NCI-H2081 treated with DMSO at 0.1 percent for 48 hours (cell line): ENCODE measurements at regions not wholly inside any gene's neighbourhood (a gene's known extent, or its start where the extent isn't known, plus 50 kb on each side); places are given as distances from the start of the nearest gene placed in this dataset.

ENCODE experiments used
- DNase-seq: peaks from one replicate; lab custom pipeline; 2025; lab: John Stamatoyannopoulos, UW

- DNase-seq, result no peak
Observed at GRCh38 chr12:107978201-107978600, 150.9 kb upstream of the WSCD2 start.

GRCh38 chr12:107978641-107979040 lies 150.4 kb upstream of the WSCD2 start:
- no peak for DNase-seq

GRCh38 chr12:107983756-107984472 lies 145.2 kb upstream of the WSCD2 start:
- DNase-seq, result no peak

- DNase-seq, result no peak
Observed at GRCh38 chr12:107984973-107985372, 144.1 kb upstream of the WSCD2 start.

- no peak for DNase-seq
Observed at GRCh38 chr12:107986183-107986582, 142.9 kb upstream of the WSCD2 start.

GRCh38 chr12:107990325-107990724 lies 138.8 kb upstream of the WSCD2 start:
- DNase-seq, result no peak

GRCh38 chr12:107992029-107992428 lies 137.1 kb upstream of the WSCD2 start:
- DNase-seq, result no peak

- DNase-seq, result no peak
Observed at GRCh38 chr12:107992870-107993451, 136.1 kb upstream of the WSCD2 start.

GRCh38 chr12:107998863-107999262 lies 130.2 kb upstream of the WSCD2 start:
- DNase-seq, result no peak

GRCh38 chr12:108000111-108000510 lies 129.0 kb upstream of the WSCD2 start:
- DNase-seq, result no peak

- DNase-seq, result no peak
Observed at GRCh38 chr12:108004319-108004718, 124.8 kb upstream of the WSCD2 start.

GRCh38 chr12:108008163-108008905 lies 120.8 kb upstream of the WSCD2 start:
- no peak for DNase-seq

- DNase-seq, result no peak
Observed at GRCh38 chr12:108009442-108010070, 119.5 kb upstream of the WSCD2 start.

GRCh38 chr12:108016022-108016564 lies 113.0 kb upstream of the WSCD2 start:
- DNase-seq, result no peak

- no peak for DNase-seq
Observed at GRCh38 chr12:108017472-108018057, 111.5 kb upstream of the WSCD2 start.

GRCh38 chr12:108019862-108020261 lies 109.2 kb upstream of the WSCD2 start:
- DNase-seq, result no peak

- no peak for DNase-seq
Observed at GRCh38 chr12:108021141-108021540, 107.9 kb upstream of the WSCD2 start.

- no peak for DNase-seq
Observed at GRCh38 chr12:108021949-108022522, 107.1 kb upstream of the WSCD2 start.

GRCh38 chr12:108029051-108029835 lies 99.8 kb upstream of the WSCD2 start:
- no peak for DNase-seq

GRCh38 chr12:108033090-108033489 lies 96.0 kb upstream of the WSCD2 start:
- no peak for DNase-seq

GRCh38 chr12:108035372-108035771 lies 93.7 kb upstream of the WSCD2 start:
- DNase-seq, result no peak
